Vagina (tissue), 2 donors: ENCODE measurements at regions not wholly inside any gene's neighbourhood (a gene's known extent, or its start where the extent isn't known, plus 50 kb on each side); places are given as distances from the start of the nearest gene placed in this dataset.

Source experiments
- DNase-seq, 2 donors: peaks; one replicate each; pipeline ENCODE4 v3.0.0-alpha.2; 2017; ENCODE audit errors: extremely low spot score in 2 of 2
- H3K27ac ChIP-seq: fragments of 200-600 bp; sonication (generic); one replicate; pipeline ENCODE4 v1.5.1; 2019
- H3K27me3 ChIP-seq: fragments of 200-600 bp; sonication (generic); one replicate; pipeline ENCODE4 v1.5.1; 2019
- H3K36me3 ChIP-seq, 2 donors: fragments of 200-600 bp; sonication (generic); one replicate each; pipeline ENCODE4 v1.5.1; 2017 to 2019
- H3K4me1 ChIP-seq: fragments of 200-600 bp; sonication (generic); one replicate; pipeline ENCODE4 v1.5.1; 2019
- H3K4me3 ChIP-seq, 2 donors: fragments of 200-600 bp; sonication (generic); 1 replicate in 1 of 2; 2 replicates in 1 of 2; pipeline ENCODE4 v1.5.1; 2016 to 2019
- H3K9me3 ChIP-seq: fragments of 200-600 bp; sonication (generic); one replicate; pipeline ENCODE4 v1.5.1; 2019
- POLR2A ChIP-seq, 2 donors: fragments of 450-650 bp; IDR thresholded peaks; one replicate each; pipeline ENCODE4 v1.6.1; 2017; ENCODE audit warnings: antibody characterized with exemption in 2 of 2, mild to moderate bottlenecking in 2 of 2, moderate library complexity in 2 of 2
- POLR2AphosphoS5 ChIP-seq, 2 donors: sonication (generic); formaldehyde crosslinking; IDR thresholded peaks; one replicate each; pipeline ENCODE4 v1.9.0; 2017; ENCODE audit warnings: antibody characterized with exemption in 2 of 2, mild to moderate bottlenecking in 2 of 2, low read depth in 1 of 2; ENCODE audit not compliant: insufficient read depth in 1 of 2
- intact Hi-C: fragments of 100-400 bp; cut with DNase I; formaldehyde crosslinking; loops from one replicate; pipeline ENCODE4 v1.15.1; 2023
- TF ChIP-seq, protein P1 (sequence below), 3 experiments: fragments of 450-650 bp in 2 of 3; fragments of 200-600 bp in 1 of 3; sonication (generic) in 1 of 3; IDR thresholded peaks; one replicate each; pipeline ENCODE4 v1.5.1; 2017 to 2019; ENCODE audit warnings: antibody characterized with exemption in 3 of 3, mild to moderate bottlenecking in 2 of 3, moderate library complexity in 2 of 3

DNA sequence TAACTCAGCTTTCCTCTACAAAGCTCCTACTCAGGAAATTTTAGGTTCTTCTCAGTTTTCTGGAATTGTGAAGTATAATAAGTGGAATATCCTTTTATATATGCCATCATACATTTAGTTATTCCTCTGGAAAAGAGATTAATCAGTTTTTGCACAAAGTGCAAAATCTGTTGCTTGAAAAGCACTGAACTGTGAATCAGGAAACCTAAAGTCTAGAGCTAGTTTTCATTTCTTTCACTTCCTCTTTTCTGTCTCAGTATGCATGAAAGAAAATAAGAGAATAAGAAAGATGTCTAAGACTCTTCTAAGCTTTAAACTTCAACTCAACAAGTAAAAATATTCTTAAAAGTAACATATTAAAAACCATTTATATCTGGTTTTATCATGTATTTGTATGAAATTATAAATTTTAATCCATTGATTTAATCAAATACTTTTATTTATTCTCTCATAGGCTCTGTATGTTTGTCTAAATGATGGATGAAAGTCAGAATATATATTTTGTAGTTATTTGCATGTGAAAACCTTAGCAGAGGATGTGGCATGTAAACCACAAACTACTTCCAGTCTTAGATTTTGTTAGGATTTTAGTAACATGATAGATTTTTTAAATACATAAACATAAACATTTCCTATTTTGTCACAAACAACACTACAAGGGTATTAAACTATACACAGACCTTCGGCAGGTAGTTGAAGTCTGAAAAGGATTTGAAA is 1073.0 kb downstream of the XPNPEP1 start:
- intact Hi-C loops: no loop called here
- no peaks in the 10 kb centered on the region for H3K9me3 ChIP-seq
- H3K27me3 ChIP-seq: no peaks in the 10 kb centered on the region
- TF ChIP-seq, protein P1, sequence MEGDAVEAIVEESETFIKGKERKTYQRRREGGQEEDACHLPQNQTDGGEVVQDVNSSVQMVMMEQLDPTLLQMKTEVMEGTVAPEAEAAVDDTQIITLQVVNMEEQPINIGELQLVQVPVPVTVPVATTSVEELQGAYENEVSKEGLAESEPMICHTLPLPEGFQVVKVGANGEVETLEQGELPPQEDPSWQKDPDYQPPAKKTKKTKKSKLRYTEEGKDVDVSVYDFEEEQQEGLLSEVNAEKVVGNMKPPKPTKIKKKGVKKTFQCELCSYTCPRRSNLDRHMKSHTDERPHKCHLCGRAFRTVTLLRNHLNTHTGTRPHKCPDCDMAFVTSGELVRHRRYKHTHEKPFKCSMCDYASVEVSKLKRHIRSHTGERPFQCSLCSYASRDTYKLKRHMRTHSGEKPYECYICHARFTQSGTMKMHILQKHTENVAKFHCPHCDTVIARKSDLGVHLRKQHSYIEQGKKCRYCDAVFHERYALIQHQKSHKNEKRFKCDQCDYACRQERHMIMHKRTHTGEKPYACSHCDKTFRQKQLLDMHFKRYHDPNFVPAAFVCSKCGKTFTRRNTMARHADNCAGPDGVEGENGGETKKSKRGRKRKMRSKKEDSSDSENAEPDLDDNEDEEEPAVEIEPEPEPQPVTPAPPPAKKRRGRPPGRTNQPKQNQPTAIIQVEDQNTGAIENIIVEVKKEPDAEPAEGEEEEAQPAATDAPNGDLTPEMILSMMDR (IDR thresholded peaks at IDR 0.05): no peak
- TF ChIP-seq POLR2A (IDR thresholded peaks at IDR 0.05) (no peak), POLR2AphosphoS5 (IDR thresholded peaks at IDR 0.05; ENCODE audit: insufficient read depth in 1 of 2, low read depth in 1 of 2) (no peak)
- H3K27ac ChIP-seq: no peak overlapping the region
- H3K4me3 ChIP-seq: no peak overlapping the region
- no peaks in the 10 kb centered on the region for H3K4me1 ChIP-seq
- no peak for DNase-seq
- no peaks in the 10 kb centered on the region for H3K36me3 ChIP-seq

DNA sequence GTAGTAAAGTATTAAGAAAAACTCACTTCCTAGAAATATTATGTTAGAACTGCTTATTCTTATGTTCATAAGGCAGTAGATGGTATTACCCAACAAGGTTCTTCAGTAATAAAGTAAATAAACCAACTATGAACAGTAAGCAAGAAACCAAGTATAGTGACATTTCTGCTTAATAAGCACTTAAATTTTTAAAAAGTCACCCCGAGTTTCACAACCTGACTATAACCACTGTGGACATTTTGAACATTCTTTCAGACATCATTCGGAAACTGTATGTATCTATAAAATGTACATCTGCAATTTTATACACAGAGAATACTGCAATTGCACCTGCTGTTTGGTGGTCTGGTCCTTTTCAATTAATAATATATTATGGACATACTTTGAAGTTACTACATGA is 1073.6 kb downstream of the XPNPEP1 start:
- Histone ChIP-seq H3K27ac (no peak overlapping the region), H3K9me3 (no peaks in the 10 kb centered on the region), H3K27me3 (no peaks in the 10 kb centered on the region), H3K36me3 (no peaks in the 10 kb centered on the region), H3K4me3 (no peak overlapping the region), H3K4me1 (no peaks in the 10 kb centered on the region)
- TF ChIP-seq, protein P1 (IDR thresholded peaks at IDR 0.05): no peak
- DNase-seq: no peak
- intact Hi-C loops: no loop called here

DNA sequence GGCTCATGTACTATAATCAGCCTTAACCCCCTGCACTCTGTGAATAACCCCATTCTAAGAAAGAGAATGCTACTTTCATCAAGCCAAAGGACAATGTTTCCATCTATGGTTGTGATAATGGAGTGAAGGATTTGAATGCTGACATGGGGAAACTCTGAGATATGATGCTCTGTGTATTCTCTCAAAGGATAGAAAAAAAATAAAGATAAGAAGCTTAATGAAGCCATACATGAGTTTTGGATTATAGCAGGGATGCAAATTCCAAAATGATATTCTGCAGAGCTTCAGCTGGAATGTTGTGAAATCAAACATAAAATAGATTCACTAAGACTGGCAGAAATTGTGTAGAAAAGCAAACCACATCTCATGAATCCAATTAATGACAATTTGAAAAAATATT is 1074.1 kb downstream of the XPNPEP1 start:
- Histone ChIP-seq H3K27ac (no peak overlapping the region), H3K36me3 (no peaks in the 10 kb centered on the region), H3K4me3 (no peak overlapping the region), H3K4me1 (no peaks in the 10 kb centered on the region), H3K9me3 (no peaks in the 10 kb centered on the region), H3K27me3 (no peaks in the 10 kb centered on the region)
- no peak for DNase-seq
- no peak for TF ChIP-seq POLR2AphosphoS5 (IDR thresholded peaks at IDR 0.05; ENCODE audit: insufficient read depth in 1 of 2, low read depth in 1 of 2)
- no peak for TF ChIP-seq POLR2A (IDR thresholded peaks at IDR 0.05)
- TF ChIP-seq, protein P1 (IDR thresholded peaks at IDR 0.05): no peak
- intact Hi-C loops: no loop called here

DNA sequence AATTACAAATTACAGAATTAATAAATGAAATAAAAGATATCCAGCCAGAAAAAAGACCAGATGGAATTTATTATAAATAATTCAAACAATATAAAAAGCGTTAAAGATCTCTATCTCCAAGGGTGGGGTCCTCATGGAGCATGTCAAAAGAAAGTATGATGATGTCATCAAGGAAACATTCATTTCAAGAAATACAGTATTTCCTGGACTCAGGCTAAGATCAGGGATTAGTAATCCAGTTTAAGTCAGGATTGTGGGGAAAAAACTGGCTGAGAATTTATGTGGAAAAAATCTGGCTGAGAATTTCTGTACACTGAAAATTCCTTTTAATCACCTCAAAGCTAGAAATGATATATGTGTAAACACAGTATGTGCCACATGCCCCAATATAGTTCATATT is 1075.3 kb downstream of the XPNPEP1 start:
- intact Hi-C loops: no loop called here
- Histone ChIP-seq H3K36me3 (no peaks in the 10 kb centered on the region), H3K9me3 (no peaks in the 10 kb centered on the region), H3K27me3 (no peaks in the 10 kb centered on the region), H3K27ac (no peak overlapping the region), H3K4me1 (no peaks in the 10 kb centered on the region), H3K4me3 (no peak overlapping the region)
- TF ChIP-seq, protein P1 (IDR thresholded peaks at IDR 0.05): no peak
- TF ChIP-seq POLR2AphosphoS5 (IDR thresholded peaks at IDR 0.05; ENCODE audit: insufficient read depth in 1 of 2, low read depth in 1 of 2) (no peak), POLR2A (IDR thresholded peaks at IDR 0.05) (no peak)
- DNase-seq: no peak

DNA sequence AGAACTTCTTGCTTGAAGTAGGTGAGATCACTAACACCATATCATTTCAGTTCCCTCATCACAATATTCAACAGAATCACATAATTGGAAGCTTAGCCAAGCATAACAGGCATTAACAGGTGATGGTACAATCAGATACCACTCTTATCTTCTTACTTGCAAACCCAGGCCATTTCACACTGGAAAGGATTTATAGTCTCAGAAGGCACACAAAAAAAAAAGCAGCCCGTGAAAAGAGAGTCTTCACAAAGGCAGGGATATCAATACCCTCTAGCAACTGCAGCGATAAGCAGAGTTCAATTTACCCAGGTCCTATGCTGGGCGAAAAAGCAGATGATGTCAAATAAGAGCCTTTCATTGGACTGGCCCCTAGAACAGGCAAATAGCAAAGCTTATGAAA is 1082.4 kb downstream of the XPNPEP1 start:
- no peaks in the 10 kb centered on the region for H3K27me3 ChIP-seq
- no peak overlapping the region for H3K4me3 ChIP-seq
- no peak overlapping the region for H3K27ac ChIP-seq
- intact Hi-C loops: no loop called here
- no peaks in the 10 kb centered on the region for H3K36me3 ChIP-seq
- H3K9me3 ChIP-seq: no peaks in the 10 kb centered on the region
- no peaks in the 10 kb centered on the region for H3K4me1 ChIP-seq
- TF ChIP-seq POLR2AphosphoS5 (IDR thresholded peaks at IDR 0.05; ENCODE audit: insufficient read depth in 1 of 2, low read depth in 1 of 2) (no peak), POLR2A (IDR thresholded peaks at IDR 0.05) (no peak)
- TF ChIP-seq, protein P1 (IDR thresholded peaks at IDR 0.05): no peak
- no peak for DNase-seq
